LNCAP (cell line): ENCODE measurements at regions not wholly inside any gene's neighbourhood (a gene's known extent, or its start where the extent isn't known, plus 50 kb on each side); places are given as distances from the start of the nearest gene placed in this dataset.

Experiments used
- TF ChIP-seq, protein P1 (sequence below): fragments of 450-650 bp; IDR thresholded peaks from 2 replicates; pipeline ENCODE4 v1.5.1; 2017; ENCODE audit warnings: mild to moderate bottlenecking

DNA sequence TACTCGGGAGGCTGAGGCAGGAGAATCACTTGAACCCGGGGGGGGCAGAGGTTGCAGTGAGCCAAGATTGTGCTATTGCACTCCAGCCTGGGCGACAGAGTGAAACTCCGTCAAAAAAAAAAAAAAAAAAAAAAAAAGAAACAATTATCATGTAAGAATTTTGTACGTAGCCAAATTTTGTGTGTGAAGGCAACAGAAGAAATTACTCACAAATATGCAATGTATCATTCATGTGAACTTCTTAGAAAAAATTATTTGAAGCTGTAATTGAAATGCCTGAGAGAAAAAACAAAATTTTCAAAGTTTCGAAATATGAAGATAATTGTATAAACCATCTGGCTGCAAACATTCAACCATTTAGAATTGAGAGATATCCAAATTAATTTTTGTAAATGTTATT is 204.8 kb upstream of the PARD3B start:
- TF ChIP-seq, protein P1, sequence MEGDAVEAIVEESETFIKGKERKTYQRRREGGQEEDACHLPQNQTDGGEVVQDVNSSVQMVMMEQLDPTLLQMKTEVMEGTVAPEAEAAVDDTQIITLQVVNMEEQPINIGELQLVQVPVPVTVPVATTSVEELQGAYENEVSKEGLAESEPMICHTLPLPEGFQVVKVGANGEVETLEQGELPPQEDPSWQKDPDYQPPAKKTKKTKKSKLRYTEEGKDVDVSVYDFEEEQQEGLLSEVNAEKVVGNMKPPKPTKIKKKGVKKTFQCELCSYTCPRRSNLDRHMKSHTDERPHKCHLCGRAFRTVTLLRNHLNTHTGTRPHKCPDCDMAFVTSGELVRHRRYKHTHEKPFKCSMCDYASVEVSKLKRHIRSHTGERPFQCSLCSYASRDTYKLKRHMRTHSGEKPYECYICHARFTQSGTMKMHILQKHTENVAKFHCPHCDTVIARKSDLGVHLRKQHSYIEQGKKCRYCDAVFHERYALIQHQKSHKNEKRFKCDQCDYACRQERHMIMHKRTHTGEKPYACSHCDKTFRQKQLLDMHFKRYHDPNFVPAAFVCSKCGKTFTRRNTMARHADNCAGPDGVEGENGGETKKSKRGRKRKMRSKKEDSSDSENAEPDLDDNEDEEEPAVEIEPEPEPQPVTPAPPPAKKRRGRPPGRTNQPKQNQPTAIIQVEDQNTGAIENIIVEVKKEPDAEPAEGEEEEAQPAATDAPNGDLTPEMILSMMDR = no peak

DNA sequence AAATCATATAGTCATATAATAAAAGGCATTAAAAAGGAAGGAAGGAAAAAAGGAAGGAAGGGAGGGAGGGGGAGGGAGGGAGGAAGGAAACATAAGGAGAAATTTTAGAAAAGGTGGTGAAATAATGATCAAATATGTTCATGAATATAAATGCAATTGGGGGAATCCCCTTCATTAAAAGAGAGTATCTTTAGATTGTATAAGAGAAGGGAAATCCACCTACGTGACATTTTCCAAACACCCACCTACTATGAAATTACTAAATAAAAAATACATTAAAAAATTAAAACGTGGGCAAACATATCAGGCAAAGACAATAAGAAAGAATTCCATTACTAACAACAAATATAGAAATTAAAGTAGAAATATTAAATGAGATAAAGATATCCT is 203.4 kb upstream of the PARD3B start:
- TF ChIP-seq, protein P1 = no peak

- TF ChIP-seq, protein P1 = no peak
These were observed 201.6 kb upstream of the PARD3B start for GRCh38 chr2:204343685-204344084.

DNA sequence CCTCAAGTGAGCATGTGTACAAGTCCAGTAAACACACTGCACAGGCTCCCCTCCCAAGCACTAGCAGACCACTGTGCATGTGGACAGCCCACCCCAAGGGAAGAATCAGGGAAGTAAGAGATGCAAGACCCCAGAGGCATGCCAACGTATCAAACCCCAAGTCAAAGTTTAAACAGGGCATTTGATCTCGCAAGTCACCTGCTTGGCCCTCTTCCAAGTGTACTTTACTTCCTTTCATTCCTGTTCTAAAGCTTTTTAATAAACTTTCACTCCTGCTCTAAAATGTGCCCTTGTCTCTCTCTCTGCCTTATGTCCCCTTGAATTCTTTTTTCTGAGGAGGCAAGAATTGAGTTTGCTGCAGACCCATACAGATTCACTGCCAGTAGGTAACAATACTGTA is 201.2 kb upstream of the PARD3B start:
- TF ChIP-seq, protein P1 = no peak

- TF ChIP-seq, protein P1 = no peak
These were observed 198.4 kb upstream of the PARD3B start for GRCh38 chr2:204346906-204347305.

DNA sequence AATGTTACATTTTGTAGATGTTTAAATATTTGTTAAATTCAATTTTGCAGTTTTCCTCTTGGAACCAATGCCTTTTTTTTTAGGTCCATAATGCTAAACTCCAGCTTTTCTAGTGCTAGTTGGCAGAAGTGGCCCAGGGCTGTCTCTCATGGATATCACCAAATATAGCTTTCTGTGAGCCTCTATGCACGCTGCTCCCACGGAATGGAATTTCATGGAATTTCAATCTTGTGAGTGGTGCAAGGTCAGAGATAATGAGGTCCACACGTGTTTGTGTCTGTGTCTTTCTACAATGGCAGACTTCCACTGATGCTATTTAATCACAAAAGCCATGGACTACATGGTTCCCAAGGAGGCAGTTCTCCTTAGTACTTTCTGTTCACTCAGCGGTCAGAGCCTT is 191.5 kb upstream of the PARD3B start:
- TF ChIP-seq, protein P1 = no peak

DNA sequence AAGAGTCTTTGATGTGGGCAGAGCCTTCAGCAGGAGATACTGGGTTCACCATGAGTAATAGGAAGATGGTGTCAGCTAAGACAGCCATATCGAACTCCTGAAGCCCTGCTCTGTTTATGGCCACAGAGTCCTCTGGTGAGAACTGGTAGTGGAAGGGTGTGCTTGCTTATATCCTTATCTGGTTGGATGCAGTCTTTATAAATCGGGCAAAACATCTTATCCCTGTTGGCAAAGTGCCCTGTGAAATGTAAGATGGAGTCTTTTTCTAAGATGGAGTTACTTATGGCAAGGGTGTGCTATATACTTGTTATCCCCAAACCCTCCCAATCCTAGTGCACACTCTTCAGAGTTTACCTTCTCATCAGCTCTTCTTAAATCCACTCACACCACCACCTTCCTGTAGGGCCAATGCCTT is 190.8 kb upstream of the PARD3B start:
- TF ChIP-seq, protein P1 = no peak

DNA sequence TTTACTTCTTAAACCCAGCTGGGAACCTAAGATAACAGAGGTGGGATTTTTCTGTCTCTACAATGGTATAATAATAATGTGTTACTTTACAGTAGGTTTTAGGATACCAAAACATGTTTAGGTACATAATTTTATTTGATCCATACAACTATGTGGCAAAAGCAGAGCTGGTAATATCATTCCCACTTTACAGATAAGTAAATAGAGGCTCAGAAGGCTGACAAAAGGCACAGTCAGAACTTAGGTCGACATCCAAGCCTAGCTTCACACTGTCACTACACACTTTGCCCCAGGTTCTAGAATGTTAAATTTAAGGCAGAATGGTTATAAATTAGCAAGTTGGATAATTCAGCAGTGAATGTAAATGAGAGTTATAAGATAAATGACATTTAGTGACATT is 189.6 kb upstream of the PARD3B start:
- TF ChIP-seq, protein P1 = no peak
